HEK293 (cell line): ENCODE measurements at regions not wholly inside any gene's neighbourhood (a gene's known extent, or its start where the extent isn't known, plus 50 kb on each side); places are given as distances from the start of the nearest gene placed in this dataset.

Experiments
- CTCF ChIA-PET: fragments of 350-600 bp; formaldehyde crosslinking; extraction: SDS; loops from one replicate; lab custom pipeline; 2021; ENCODE audit warnings: antibody characterized with exemption; lab: Yijun Ruan, JAX
- POLR2A ChIA-PET: fragments of 300-600 bp; formaldehyde crosslinking; extraction: SDS; loops from one replicate; lab custom pipeline; 2020; ENCODE audit warnings: antibody characterized with exemption, inconsistent platforms; lab: Yijun Ruan, JAX
- H3K27ac ChIP-seq: fragments of 200-500 bp; sonication (Bioruptor generic); 2 replicates; pipeline ENCODE4 v1.5.1; 2014; ENCODE audit warnings: low read depth, low read length, control low read depth, inconsistent platforms; ENCODE audit errors: extremely low read depth
- H3K36me3 ChIP-seq, 2 experiments: fragments of 200-500 bp in 1 of 2; sonication (Bioruptor generic) in 1 of 2; 1 replicate in 1 of 2; 2 replicates in 1 of 2; pipeline ENCODE4 v1.5.1; 2014 to 2017; ENCODE audit warnings: inconsistent platforms in 2 of 2, low read length in 2 of 2; ENCODE audit not compliant: control insufficient read depth in 2 of 2, insufficient read depth in 1 of 2
- H3K4me1 ChIP-seq: fragments of 200-500 bp; sonication (Bioruptor generic); 2 replicates; pipeline ENCODE4 v1.5.1; 2014; ENCODE audit warnings: mild to moderate bottlenecking, low read length, inconsistent platforms; ENCODE audit not compliant: control insufficient read depth, insufficient read depth
- H3K4me3 ChIP-seq: 2 replicates; pipeline ENCODE4 v1.5.1; 2011; ENCODE audit warnings: low read depth, mild to moderate bottlenecking, control low read depth, low read length, moderate library complexity
- H3K9me3 ChIP-seq: fragments of 200-500 bp; sonication (Bioruptor generic); 2 replicates; pipeline ENCODE4 v1.5.1; 2014; ENCODE audit warnings: low read depth, low read length, inconsistent platforms; ENCODE audit not compliant: control insufficient read depth, insufficient read depth
- HOXA7 ChIP-seq: sonication (generic); formaldehyde crosslinking; IDR thresholded peaks from 2 replicates; pipeline ENCODE4 v1.8.1; 2022; ENCODE audit warnings: missing genetic modification reagents, borderline replicate concordance
- KLF1 ChIP-seq: fragments of 450-650 bp; formaldehyde crosslinking; IDR thresholded peaks from 2 replicates; pipeline ENCODE4 v1.5.1; 2016; ENCODE audit warnings: missing biosample characterization, missing genetic modification characterization
- KLF7 ChIP-seq: fragments of 450-650 bp; formaldehyde crosslinking; IDR thresholded peaks from 2 replicates; pipeline ENCODE4 v1.5.1; 2016; ENCODE audit warnings: missing biosample characterization, missing genetic modification characterization, borderline replicate concordance
- RBAK ChIP-seq: fragments of 450-650 bp; formaldehyde crosslinking; IDR thresholded peaks from 2 replicates; pipeline ENCODE4 v1.5.1; 2016; ENCODE audit warnings: missing biosample characterization, missing genetic modification characterization
- SALL2 ChIP-seq: fragments of 450-650 bp; formaldehyde crosslinking; IDR thresholded peaks from 2 replicates; pipeline ENCODE4 v1.5.0; 2017; ENCODE audit warnings: missing biosample characterization, mild to moderate bottlenecking, missing genetic modification characterization, borderline replicate concordance
- ZBTB17 ChIP-seq: fragments of 450-650 bp; formaldehyde crosslinking; IDR thresholded peaks from 2 replicates; pipeline ENCODE4 v1.5.1; 2016; ENCODE audit warnings: missing biosample characterization, missing genetic modification characterization
- ZBTB8A ChIP-seq: fragments of 450-650 bp; formaldehyde crosslinking; IDR thresholded peaks from 2 replicates; pipeline ENCODE4 v1.5.1; 2016; ENCODE audit warnings: missing biosample characterization, missing genetic modification characterization
- ZNF148 ChIP-seq: fragments of 450-650 bp; formaldehyde crosslinking; IDR thresholded peaks from 2 replicates; pipeline ENCODE4 v1.5.0; 2017; ENCODE audit warnings: missing biosample characterization, missing genetic modification characterization, borderline replicate concordance
- ZNF169 ChIP-seq: fragments of 450-650 bp; formaldehyde crosslinking; IDR thresholded peaks from 2 replicates; pipeline ENCODE4 v1.5.1; 2016; ENCODE audit warnings: missing biosample characterization, missing genetic modification characterization
- ZNF2 ChIP-seq: fragments of 450-650 bp; formaldehyde crosslinking; IDR thresholded peaks from 2 replicates; pipeline ENCODE4 v1.5.1; 2016; ENCODE audit warnings: missing biosample characterization, missing genetic modification characterization
- ZNF23 ChIP-seq: fragments of 450-650 bp; formaldehyde crosslinking; IDR thresholded peaks from 2 replicates; pipeline ENCODE4 v1.5.1; 2016; ENCODE audit warnings: missing biosample characterization, missing genetic modification characterization, borderline replicate concordance
- ZNF266 ChIP-seq: fragments of 450-650 bp; formaldehyde crosslinking; IDR thresholded peaks from 2 replicates; pipeline ENCODE4 v1.5.1; 2016; ENCODE audit warnings: missing biosample characterization, missing genetic modification characterization, low read depth
- ZNF292 ChIP-seq: fragments of 450-650 bp; formaldehyde crosslinking; IDR thresholded peaks from 2 replicates; pipeline ENCODE4 v1.5.1; 2016; ENCODE audit warnings: low read depth, missing biosample characterization, missing genetic modification characterization, borderline replicate concordance
- ZNF311 ChIP-seq: fragments of 450-650 bp; formaldehyde crosslinking; IDR thresholded peaks from 2 replicates; pipeline ENCODE4 v1.5.1; 2017; ENCODE audit warnings: missing biosample characterization, missing genetic modification characterization, borderline replicate concordance
- ZNF350 ChIP-seq: fragments of 450-650 bp; formaldehyde crosslinking; IDR thresholded peaks from 2 replicates; pipeline ENCODE4 v1.5.0; 2017; ENCODE audit warnings: missing biosample characterization, mild to moderate bottlenecking, missing genetic modification characterization
- ZNF426 ChIP-seq: fragments of 450-650 bp; formaldehyde crosslinking; IDR thresholded peaks from 2 replicates; pipeline ENCODE4 v1.5.1; 2017; ENCODE audit warnings: missing biosample characterization, missing genetic modification characterization, mild to moderate bottlenecking, inconsistent platforms, moderate library complexity
- ZNF548 ChIP-seq: fragments of 450-650 bp; formaldehyde crosslinking; IDR thresholded peaks from 2 replicates; pipeline ENCODE4 v1.5.1; 2016; ENCODE audit warnings: missing biosample characterization, missing genetic modification characterization
- ZNF600 ChIP-seq: fragments of 450-650 bp; formaldehyde crosslinking; IDR thresholded peaks from 2 replicates; pipeline ENCODE4 v1.5.1; 2016; ENCODE audit warnings: missing biosample characterization, missing genetic modification characterization
- ZNF639 ChIP-seq: fragments of 450-650 bp; formaldehyde crosslinking; IDR thresholded peaks from 2 replicates; pipeline ENCODE4 v1.5.1; 2016; ENCODE audit warnings: missing biosample characterization, missing genetic modification characterization
- ZNF664 ChIP-seq: fragments of 450-650 bp; formaldehyde crosslinking; IDR thresholded peaks from 2 replicates; pipeline ENCODE4 v1.5.1; 2016; ENCODE audit warnings: missing biosample characterization, missing genetic modification characterization
- ZNF785 ChIP-seq: fragments of 450-650 bp; formaldehyde crosslinking; IDR thresholded peaks from 2 replicates; pipeline ENCODE4 v1.5.1; 2016; ENCODE audit warnings: missing biosample characterization, missing genetic modification characterization
- ZXDB ChIP-seq: fragments of 450-650 bp; formaldehyde crosslinking; IDR thresholded peaks from 2 replicates; pipeline ENCODE4 v1.5.1; 2016; ENCODE audit warnings: missing biosample characterization, missing genetic modification characterization
- TF ChIP-seq, protein P1 (sequence below): fragments of 450-650 bp; formaldehyde crosslinking; IDR thresholded peaks from 2 replicates; pipeline ENCODE4 v1.5.1; 2016; ENCODE audit warnings: missing biosample characterization, missing genetic modification characterization, low read depth
- TF ChIP-seq, protein P2 (sequence below): fragments of 450-650 bp; formaldehyde crosslinking; IDR thresholded peaks from 2 replicates; pipeline ENCODE4 v1.5.1; 2017; ENCODE audit warnings: missing biosample characterization, missing genetic modification characterization
- TF ChIP-seq, protein P3 (sequence below): fragments of 450-650 bp; formaldehyde crosslinking; IDR thresholded peaks from 2 replicates; pipeline ENCODE4 v1.5.1; 2016; ENCODE audit warnings: missing biosample characterization, missing genetic modification characterization, borderline replicate concordance

- Histone ChIP-seq H3K4me3 (no peak overlapping the region), H3K4me1 (no peaks in the 10 kb centered on the region), H3K27ac (no peak overlapping the region), H3K9me3 (no peaks in the 10 kb centered on the region), H3K36me3 (no peaks in the 10 kb centered on the region)
- ChIA-PET POLR2A (no interaction called here), CTCF (no interaction called here)
- no peak for TF ChIP-seq ZNF664 (tag by site-specific recombination)
- TF ChIP-seq ZXDB (tag by site-specific recombination), result no peak
- no peak for TF ChIP-seq ZNF311 (tag by site-specific recombination)
- no peak for TF ChIP-seq ZBTB8A (tag by site-specific recombination)
- TF ChIP-seq ZBTB17 (tag by site-specific recombination), result no peak
- no peak for TF ChIP-seq ZNF548 (tag by site-specific recombination)
- TF ChIP-seq ZNF23 (tag by site-specific recombination), result no peak
- TF ChIP-seq, protein P1, sequence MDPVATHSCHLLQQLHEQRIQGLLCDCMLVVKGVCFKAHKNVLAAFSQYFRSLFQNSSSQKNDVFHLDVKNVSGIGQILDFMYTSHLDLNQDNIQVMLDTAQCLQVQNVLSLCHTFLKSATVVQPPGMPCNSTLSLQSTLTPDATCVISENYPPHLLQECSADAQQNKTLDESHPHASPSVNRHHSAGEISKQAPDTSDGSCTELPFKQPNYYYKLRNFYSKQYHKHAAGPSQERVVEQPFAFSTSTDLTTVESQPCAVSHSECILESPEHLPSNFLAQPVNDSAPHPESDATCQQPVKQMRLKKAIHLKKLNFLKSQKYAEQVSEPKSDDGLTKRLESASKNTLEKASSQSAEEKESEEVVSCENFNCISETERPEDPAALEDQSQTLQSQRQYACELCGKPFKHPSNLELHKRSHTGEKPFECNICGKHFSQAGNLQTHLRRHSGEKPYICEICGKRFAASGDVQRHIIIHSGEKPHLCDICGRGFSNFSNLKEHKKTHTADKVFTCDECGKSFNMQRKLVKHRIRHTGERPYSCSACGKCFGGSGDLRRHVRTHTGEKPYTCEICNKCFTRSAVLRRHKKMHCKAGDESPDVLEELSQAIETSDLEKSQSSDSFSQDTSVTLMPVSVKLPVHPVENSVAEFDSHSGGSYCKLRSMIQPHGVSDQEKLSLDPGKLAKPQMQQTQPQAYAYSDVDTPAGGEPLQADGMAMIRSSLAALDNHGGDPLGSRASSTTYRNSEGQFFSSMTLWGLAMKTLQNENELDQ (tag by site-specific recombination), result no peak
- no peak for TF ChIP-seq ZNF350
- no peak for TF ChIP-seq SALL2 (tag by site-specific recombination)
- no peak for TF ChIP-seq ZNF148 (tag by site-specific recombination)
- TF ChIP-seq, protein P2, sequence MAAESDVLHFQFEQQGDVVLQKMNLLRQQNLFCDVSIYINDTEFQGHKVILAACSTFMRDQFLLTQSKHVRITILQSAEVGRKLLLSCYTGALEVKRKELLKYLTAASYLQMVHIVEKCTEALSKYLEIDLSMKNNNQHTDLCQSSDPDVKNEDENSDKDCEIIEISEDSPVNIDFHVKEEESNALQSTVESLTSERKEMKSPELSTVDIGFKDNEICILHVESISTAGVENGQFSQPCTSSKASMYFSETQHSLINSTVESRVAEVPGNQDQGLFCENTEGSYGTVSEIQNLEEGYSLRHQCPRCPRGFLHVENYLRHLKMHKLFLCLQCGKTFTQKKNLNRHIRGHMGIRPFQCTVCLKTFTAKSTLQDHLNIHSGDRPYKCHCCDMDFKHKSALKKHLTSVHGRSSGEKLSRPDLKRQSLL (tag by site-specific recombination), result no peak
- TF ChIP-seq HOXA7, result no peak
- no peak for TF ChIP-seq RBAK (tag by site-specific recombination)
- no peak for TF ChIP-seq KLF7 (tag by site-specific recombination)
- no peak for TF ChIP-seq ZNF600 (tag by site-specific recombination)
- no peak for TF ChIP-seq KLF1
- no peak for TF ChIP-seq ZNF169 (tag by site-specific recombination)
These were observed 182.1 kb downstream of the CYP26B1 start for GRCh38 chr2:71965530-71965929.

DNA sequence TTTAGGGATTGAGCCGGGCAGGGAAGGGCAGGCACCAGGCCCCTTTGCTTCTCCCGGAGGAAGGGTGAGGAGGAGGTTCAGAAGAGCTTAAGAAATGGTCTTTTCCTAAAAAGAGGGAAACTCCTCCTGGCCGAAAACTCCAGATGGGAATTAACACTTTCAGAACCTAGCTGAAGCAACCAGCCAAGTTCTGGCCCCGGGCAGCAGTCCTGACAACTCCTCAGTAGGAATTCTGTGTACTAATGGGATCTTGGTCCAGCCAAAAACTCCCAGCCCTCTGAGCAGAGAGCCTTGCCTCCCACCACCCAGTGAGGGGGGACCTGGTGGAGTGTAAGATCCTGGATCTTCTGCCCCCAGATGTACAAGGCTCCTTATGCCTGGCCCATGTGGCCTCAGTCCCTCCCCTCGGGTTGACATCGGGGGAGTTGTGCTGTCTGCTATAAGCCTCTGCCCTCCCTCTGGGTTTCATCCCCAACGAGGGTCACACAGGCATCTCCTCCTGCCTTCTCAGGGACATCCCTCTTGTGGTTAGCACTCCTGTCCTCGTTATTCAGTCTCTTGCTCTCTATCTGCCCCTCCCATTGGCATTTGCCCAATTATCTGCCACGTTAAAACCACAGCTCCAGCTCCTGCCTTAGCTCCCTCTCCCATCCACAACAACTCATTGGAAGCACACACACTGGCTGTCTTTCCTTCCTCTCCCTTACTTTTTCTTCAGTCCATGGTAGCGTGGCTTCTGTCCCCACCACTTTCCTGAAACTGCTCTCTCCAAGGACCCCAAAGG is 184.6 kb downstream of the CYP26B1 start:
- POLR2A ChIA-PET, result no interaction called here
- TF ChIP-seq ZNF2 (tag by site-specific recombination) (no peak), ZNF639 (tag by site-specific recombination) (no peak), ZNF785 (tag by site-specific recombination) (no peak), ZNF292 (tag by site-specific recombination) (no peak), ZNF266 (tag by site-specific recombination) (no peak), ZNF426 (tag by site-specific recombination) (no peak), ZNF311 (tag by site-specific recombination) (no peak)
- TF ChIP-seq, protein P3, sequence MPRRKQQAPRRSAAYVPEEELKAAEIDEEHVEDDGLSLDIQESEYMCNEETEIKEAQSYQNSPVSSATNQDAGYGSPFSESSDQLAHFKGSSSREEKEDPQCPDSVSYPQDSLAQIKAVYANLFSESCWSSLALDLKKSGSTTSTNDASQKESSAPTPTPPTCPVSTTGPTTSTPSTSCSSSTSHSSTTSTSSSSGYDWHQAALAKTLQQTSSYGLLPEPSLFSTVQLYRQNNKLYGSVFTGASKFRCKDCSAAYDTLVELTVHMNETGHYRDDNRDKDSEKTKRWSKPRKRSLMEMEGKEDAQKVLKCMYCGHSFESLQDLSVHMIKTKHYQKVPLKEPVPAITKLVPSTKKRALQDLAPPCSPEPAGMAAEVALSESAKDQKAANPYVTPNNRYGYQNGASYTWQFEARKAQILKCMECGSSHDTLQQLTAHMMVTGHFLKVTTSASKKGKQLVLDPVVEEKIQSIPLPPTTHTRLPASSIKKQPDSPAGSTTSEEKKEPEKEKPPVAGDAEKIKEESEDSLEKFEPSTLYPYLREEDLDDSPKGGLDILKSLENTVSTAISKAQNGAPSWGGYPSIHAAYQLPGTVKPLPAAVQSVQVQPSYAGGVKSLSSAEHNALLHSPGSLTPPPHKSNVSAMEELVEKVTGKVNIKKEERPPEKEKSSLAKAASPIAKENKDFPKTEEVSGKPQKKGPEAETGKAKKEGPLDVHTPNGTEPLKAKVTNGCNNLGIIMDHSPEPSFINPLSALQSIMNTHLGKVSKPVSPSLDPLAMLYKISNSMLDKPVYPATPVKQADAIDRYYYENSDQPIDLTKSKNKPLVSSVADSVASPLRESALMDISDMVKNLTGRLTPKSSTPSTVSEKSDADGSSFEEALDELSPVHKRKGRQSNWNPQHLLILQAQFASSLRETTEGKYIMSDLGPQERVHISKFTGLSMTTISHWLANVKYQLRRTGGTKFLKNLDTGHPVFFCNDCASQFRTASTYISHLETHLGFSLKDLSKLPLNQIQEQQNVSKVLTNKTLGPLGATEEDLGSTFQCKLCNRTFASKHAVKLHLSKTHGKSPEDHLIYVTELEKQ, result no peak

More for the DNA sequence above, 184.6 kb downstream of the CYP26B1 start:
- no peaks in the 10 kb centered on the region for H3K4me1 ChIP-seq
- CTCF ChIA-PET, result interaction anchor here (1.2 kb wide), 1 partner anchor 36 kb away, joined by 7 read pairs; no protein-coding TSS in a partner anchor
- no peaks in the 10 kb centered on the region for H3K36me3 ChIP-seq
- no peak overlapping the region for H3K4me3 ChIP-seq
- H3K27ac ChIP-seq, result no peak overlapping the region
- no peaks in the 10 kb centered on the region for H3K9me3 ChIP-seq
